ENCODE measurements at regions not wholly inside any gene's neighbourhood (a gene's known extent, or its start where the extent isn't known, plus 50 kb on each side); places are given as distances from the start of the nearest gene placed in this dataset.
"Not testable (repeated sequence)": the region's sequence is repeated elsewhere in the genome, so short reads cannot be mapped to it uniquely, and the experiment has no call there.

DNA sequence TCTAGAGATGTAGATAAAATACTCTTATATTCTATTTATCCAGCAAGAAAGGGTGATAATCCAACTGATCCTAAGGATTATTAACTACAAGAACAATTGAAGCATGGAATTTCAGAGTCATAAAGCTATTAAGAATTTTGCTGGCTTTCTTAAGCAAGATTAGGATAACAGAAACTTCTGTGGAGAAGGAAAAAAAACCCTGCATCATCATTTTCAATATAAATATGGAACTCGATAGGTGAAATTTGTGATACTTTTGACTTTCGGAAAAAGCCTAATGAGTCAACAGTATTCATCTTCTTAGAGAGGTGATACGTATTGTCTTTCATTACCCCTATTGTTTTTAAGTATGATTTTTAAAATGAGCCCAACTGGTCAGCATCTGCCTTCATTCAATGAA, 593.3 kb downstream of the CPS1 start:
- DNase-seq = no peak

DNA sequence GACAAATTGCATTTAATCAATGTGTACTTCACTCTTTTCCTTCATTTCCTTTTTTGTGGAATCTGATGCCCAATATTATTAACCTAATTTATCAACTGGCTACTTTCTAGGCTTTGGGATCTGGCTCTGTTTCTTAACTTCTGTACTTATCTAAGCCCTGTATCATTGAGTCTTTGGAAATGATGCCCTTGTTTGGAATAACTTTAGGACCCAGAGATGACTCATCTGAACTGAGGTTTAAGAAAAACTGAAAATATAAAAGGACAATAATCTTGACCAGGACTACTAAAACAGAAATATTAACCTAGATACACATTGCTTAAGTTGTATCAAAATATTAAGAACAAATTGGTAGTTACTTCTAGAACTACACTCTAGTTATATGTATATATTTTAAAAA, 600.8 kb downstream of the CPS1 start:
- DNase-seq = no peak

DNA sequence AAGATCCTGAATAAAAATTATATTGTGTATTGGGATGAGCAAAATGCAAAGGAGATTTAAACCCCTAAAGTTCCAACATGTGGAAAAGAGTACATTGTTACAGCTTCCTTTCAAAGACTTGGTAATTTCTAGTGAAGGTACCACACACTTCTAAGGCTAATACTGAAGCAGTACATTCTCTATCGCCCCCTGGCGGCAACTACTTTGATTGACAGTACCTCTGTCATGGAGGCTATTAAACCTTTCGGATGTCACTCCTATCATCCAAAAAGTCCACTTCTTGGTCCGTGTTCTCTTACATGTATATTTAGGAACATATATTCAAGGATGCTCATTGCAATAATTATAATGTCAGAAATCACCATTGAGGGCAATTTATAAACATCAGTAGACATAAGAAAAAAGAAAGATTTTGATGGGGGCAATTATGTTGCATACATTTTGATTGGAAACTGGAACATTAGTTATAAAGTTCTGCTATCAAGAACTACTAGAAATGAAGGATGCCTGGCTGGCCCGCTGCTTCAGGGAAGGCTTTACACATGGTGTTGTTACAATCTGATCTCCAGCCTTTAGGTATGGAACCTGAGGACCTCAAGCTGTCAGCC, 601.6 kb downstream of the CPS1 start:
- DNase-seq = peak; percentile 56

DNA sequence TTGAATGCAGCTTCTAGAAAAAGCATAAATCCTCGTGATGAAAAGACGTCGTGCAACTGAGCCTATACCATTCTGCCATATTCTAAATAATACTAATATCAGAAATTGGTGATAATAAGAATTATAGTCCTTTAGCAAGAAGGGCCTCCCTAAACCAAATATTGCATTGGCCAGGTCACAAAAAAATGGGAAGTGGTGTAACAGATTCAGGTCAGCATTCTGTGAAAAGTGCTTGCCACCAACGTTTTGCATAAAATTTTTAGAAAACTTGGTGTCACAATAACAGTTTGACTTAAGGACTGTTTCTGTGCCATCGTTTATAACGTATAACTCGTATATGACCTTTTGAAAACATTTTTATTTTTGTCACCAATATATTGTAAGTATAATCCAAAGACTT, 603.6 kb downstream of the CPS1 start:
- DNase-seq = no peak

DNA sequence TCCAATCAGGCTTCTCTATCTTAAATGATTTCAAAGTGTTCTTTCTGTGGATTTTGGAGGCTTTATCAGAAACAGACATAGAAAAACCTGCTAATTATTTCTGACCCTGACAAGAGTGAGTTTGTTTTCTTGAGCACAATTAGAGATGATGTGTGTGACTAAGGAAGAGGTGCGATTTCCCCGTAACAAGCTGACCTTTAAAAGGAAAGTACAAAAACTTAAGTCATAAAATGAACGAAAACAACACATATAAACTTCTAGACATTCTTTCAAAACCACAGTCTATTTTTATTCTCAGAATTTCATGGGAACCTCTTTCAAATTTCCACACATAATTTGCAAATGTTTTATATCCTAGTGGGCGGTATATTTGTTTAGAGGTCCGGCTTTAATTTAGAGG, 604.8 kb downstream of the CPS1 start:
- no peak for DNase-seq

DNA sequence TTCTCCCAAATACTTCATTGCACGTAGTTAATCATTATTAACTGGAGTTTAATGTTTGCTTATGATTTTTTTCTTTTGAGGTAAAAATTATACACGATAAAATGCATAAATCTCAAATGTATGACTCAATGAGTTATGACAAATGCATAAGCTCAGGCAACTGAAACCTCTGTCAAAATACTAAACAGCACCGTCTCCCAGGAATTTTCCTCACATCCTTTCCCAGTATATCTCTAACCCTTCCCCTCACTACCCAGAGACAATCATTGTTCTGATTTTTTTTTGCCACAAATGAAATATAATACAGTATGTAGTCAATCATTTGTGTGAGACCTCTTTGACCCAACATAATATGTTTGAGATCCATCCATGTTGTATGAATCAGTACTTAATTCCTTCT, 606.5 kb downstream of the CPS1 start:
- no peak for DNase-seq

DNA sequence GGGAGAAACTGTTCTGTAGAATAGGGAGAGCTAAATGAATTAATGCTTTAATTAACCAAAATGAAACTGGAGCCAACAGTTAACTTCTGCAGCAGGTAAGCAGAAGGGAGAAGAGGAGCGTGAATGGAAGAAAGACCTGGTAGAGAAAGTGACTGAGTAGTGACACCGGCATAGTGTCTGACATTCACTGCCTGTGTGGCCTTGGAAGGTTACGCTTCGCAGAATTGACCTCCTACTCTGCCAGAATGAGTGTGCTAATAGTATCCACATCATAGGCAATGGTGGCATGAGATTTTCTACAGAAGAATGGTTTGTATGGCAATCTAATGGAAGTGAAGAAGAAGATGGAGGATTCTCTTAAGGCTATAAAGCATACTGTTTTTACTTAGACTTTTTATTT, 614.4 kb downstream of the CPS1 start:
- DNase-seq = no peak

DNA sequence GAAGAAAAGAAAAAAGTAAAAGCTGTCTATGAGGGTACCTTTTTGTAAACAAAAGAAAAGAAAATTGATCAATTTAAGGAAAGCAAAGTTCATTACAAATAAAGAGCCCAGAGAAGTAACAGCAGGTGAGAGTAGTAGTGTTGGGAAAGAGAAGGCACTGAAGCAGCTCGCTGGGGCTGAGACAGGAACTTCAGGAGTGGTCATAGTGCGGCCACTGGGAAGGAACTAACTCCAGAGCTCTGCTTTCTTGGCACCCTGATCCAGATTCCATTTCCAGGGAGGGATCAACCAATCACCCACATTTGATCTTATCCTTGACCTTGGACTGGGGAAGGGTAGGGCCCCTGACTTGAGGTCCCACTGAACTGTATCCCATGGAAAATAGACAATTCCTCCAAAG, 617.6 kb downstream of the CPS1 start:
- DNase-seq = no peak

DNA sequence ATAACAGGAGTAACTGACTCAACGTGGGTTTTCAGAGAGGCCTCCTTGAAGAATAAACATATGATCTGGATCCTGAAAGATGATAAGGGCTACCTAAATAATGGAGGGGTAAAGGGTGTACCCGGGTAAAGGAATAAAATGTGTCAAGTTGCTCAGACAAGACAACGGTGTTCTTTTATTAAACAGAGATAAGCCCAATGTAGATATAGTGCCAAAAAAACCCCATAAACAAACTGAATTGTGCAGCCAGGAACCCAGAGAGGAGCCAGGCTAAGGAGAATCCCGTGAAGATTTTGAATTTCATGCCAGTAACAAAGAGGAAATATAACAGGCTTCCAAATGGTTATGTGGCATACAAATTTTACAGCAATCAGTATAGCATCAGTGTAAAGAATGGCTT, 618.2 kb downstream of the CPS1 start:
- DNase-seq = no peak

DNA sequence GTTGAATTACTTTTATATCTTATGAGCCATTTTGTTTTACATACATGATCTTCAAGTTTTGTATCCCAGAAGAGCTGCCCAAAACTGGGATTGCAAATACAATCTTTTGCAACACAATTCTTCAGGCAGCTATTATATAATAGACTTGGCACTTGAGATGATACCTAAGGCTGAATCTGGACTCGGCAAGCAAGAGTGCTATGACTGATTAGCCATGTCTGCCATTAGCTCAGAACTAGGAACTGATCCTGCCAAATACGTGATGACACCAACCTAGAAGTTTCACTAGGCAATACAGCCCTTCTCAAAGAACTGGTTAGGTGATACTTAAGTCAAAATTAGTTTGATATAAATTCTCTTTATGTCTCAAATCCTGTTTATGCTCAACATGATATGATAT, 619.6 kb downstream of the CPS1 start:
- DNase-seq = no peak

DNA sequence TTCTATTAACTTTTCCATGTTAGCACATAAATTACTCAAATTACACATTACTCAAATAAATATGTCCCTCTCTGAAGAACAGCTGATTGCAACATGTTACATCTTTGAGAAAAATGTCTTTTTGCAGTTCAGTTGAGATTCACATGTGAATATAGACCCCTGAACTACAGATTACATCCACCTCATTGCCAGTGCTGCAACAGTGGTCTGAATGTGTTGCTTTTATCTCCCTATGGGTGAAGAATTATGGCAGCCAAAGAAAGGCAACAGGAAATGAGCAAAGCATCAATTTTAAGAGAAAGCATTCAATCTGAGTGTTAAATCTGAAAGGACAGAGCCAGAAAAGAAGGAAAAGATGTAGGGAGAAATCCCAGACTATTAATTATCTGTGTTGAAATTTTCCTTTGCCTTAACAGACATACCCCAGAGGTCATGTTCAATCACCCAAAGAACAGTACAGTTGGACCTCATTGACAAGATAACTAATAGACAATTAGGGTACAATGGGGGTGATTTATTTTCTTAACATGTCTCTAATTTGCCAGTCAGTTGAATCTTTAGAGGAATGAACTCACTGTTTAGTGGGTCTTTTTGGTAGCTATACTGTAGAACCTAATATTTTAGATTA, 620.2 kb downstream of the CPS1 start:
- no peak for DNase-seq

DNA sequence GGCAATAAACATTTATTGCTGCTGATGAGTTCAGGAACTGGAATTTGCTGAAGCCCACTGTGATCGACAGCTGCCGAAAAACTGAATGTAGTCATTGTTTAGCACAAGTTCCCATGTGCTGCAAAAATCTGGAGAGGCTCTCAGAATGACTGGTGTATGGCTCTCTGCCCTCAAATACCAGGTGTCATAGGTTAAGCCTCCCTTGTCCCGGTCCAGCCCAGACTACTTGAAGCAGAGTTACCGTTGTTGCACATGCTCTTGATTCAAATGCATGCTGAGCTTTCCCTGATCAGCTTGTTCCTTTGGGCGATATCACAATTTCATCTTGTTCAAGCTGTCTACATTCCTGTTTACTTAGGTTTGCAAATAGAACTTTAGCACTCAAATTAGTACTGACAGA, 625.2 kb downstream of the CPS1 start:
- DNase-seq = no peak

DNA sequence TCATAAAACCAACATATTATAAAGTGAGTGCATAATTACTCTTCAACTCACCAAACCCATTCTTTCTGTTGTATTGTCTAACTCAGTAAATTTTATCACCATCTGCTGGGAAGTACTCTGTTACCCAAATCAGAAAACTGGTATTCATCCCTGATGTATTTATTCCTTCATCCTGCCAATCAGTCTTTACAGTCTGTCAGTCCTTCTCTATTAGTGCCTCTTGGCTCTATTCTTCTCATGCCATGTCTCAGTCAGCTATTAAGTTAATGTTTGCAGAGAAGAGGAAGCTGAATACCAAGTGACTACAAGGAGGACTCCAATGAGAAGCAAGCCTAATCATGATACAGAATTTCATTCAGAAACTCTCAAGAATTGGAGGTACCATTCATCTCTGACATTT, 631.2 kb downstream of the CPS1 start:
- no peak for DNase-seq

DNA sequence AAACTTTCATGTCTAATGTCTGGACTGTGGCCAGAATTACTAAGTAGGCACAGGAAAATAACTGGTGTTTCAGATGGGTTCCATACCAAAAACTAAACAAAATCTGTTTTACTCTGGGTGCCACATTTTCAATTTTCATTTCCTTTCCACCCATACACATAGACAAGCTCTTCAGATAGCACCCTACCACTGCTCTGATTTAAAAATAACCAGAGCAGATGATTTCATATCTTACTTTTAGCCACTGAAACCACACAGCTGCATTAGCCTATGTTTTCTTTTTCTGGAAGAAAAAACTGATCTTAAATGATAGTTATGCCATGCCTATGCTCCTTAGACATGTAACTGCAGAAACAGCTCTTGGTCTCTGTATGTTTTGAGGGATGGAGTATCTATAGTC, 647.6 kb downstream of the CPS1 start:
- DNase-seq = no peak

DNA sequence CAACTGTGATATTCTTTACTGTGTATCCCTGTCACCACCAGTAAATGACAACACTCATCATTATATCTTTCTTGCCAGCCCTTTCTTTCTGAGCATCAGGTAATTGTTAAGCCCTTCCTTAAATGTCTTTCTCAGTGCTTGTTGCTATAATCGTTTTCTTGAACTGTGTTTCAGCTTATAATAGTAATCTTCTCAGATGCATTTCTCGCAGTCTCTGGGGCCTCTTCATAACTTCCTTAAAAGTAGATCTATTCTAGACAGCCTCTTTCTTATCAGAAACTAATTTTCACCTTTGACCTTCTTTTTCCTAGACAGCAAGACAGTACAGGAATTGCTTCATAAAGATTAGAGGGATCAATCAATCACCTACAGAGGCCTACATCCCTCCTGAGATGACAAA, 648.1 kb downstream of the CPS1 start:
- no peak for DNase-seq

DNA sequence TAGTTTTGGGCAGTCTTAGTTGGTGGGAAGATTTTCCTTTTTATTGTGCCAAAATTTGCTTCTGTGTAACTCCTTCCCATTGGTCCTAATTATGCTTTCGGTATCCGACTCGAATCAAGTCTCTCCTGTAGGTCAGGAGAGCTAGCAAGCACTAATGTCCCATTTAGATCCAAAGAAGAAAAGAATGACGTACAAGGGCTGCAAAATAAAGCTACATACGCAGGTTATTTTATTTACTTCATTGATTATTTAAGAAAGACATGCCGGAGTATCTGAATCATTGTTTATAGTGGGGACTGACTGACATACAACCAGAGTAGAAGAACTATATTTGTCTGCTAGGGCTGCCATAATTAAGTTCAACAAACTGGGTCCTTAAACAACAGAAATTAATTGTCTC, 648.5 kb downstream of the CPS1 start:
- no peak for DNase-seq

DNA sequence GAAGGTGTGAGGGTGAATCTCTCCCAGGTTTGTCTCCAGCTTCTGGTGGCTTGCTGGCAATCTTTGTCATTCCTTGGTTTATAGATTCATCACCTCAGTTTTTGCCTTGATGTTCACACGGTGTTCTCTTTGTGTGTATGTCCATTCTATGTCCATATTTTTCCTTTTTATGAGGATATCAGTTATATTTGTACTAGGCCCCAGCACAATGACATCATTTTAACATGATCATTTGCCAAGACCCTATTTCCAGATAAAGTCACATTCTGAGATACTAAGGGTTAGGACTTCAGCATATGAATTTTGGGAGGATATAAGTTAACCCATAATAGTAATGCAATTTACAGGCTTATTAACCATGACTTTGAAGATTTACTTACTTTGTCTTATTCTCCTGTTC, 649.0 kb downstream of the CPS1 start:
- DNase-seq = no peak

DNA sequence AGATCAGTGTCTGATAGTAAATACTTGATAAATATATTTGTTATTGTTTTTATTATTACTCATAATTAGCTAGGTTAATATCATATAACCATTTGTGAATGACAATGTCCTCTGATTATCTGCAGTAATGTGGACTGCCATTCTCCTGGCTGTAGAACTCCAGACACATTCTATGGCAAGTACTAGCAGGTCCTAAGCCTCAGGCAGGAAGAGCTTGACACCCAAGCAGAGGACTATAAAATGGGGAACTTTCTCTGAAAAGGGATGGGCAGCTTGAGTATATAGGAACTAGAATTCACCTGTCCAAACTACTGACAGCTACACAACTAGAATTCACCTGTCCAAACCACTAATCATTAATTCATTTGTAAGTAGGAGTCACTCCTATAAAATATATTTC, 649.4 kb downstream of the CPS1 start:
- no peak for DNase-seq

DNA sequence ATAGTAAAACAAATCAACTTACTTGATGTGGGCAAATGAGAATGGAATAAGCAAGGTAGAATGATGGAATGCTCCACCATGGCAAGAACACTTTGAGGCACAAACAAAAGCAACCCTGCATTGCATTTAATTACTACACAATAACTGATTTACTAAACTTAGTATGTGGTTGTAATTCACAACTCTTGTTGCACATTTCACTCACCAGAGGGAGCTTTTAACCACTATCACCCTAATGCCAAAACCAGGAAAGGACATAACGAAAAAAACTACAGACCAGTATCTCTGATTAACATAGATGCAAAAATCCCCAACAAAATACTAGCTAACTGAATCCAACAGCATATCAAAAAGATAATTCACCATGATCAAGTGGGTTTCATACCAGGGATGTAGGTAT, 659.8 kb downstream of the CPS1 start:
- DNase-seq = no peak

DNA sequence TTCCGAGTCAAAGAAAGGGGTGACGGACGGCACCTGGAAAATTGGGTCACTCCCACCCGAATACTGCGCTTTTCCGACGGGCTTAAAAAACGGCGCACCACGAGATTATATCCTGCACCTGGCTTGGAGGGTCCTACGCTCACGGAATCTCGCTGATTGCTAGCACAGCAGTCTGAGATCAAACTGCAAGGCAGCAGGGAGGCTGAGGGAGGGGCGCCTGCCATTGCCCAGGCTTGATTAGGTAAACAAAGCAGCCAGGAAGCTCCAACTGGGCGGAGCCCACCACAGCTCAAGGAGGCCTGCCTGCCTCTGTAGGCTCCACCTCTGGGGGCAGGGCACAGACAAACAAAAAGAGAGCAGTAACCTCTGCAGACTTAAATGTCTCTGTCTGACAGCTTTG, 663.1 kb downstream of the CPS1 start:
- DNase-seq = not testable (repeated sequence)

DNA sequence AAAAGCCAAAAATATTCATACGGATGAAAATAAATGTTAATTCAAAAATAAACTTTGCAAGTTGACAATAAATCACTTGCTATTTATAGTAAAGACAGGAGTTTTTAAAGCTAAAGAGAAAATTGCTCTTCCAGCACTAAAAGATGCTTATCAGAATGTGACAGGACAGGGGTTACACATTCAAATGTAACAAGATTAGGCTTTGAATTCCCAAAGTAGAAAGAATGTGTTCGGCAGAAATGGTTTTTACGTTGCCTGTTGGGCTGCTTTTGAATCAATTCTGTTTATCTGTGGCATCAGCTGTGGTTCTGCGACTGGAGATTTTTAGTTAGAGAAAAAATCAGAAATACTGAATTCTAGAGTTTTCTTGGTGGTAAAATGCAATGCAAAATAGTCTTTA, 669.4 kb downstream of the CPS1 start:
- DNase-seq = no peak

DNA sequence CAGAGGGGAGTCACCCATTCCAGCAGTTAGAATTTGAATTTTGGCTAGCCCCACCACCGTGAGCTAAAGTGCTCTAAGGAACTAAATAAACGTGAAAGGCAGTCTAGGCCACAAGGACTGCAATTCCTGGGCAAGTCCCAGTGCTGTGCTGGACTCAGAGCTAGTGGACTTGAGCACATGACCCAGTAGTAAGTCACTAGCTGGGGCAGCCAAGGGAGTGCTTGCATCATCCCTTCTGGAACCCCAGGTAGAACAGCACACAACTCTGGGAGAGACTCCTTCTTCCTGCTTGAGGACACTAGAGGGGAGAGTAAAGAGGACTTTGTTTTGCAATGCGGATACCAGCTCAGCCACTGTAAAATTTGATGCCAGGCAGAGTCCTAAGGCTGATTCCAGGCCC, 672.2 kb downstream of the CPS1 start:
- no peak for DNase-seq

DNA sequence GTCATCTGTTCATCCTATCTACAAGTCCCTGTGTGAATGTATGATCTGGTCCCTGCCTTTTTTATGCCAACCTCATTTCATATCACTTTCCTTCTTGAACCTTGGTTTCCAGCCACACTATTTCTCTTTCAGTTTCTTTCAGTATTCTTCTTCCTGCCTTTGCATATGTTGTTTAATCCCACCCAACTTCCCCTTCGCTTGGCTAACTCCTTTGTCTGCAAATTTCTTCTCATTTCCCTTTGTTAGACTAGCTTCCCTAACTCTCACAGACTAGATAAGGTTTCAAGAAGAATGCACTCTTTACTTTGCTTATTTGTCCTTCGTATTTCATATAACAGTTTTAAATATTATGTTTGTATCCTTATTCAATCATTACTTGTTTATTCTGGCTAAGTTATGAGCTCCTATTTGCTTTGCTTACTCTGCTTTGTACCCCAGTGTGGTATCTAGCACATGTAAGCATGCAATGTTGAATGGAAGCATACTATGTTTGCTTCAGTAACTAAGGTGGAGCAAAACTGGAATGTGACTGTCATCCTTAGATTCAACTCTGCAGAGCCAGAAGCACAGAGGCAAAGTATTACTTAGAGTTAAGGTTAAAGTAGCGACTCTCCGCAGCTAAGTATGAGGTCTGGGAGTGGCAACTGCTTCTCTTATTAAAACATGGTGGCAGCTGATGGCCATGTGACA, 681.3 kb downstream of the CPS1 start:
- no peak for DNase-seq

DNA sequence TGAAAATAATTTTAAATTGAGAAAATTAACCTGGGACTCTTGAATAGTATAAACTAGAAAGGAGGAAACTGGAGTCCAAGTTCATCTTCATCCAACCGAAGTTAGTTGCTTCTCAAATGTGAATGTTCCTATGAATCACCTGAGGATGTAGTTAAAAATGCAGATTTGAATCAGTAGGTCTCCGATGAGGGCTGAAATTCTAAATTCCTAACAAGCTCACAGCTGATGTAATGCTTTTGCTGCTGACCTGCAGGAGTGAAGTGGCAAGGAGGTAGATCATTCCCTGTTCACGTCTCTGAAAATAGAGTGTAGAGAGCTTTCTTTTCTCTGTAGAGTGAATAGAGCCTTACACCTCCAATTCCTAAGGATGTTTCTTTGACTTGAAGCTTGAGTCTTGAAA, 685.5 kb downstream of the CPS1 start:
- no peak for DNase-seq

DNA sequence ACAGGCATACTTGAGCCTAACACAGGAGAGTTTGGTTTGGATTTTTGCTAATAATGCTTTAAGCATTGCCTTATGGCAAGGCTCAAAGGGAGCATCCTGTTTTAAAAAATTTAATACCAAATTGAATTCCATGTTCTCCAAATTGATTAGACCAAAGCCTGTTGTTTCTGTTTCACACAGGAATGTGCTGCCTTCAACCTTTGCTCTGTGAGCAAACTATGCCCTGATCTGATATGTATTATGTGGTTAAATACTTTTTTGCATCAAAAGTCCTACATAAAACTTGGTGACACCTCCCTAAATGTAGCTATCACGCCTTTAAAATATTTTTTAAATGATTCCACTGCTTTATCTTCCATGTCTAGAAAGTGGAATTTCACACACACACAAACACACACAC, 691.4 kb downstream of the CPS1 start:
- no peak for DNase-seq

Measured in NCI-H1092 treated with DMSO at 0.1 percent for 48 hours (cell line).